ENCODE measurements at regions not wholly inside any gene's neighbourhood (a gene's known extent, or its start where the extent isn't known, plus 50 kb on each side); places are given as distances from the start of the nearest gene placed in this dataset.

GRCh38 chr2:16140771-16141640 is 200.7 kb downstream of the MYCN start:
- no peak for TF ChIP-seq POLR2AphosphoS5 (IDR thresholded peaks at IDR 0.05; ENCODE audit: insufficient read depth in 1 of 2, low read depth in 1 of 2)
- no peak for TF ChIP-seq POLR2A (IDR thresholded peaks at IDR 0.05)
- no peak for TF ChIP-seq CTCF (IDR thresholded peaks at IDR 0.05)

GRCh38 chr2:16139663-16140615 is 199.6 kb downstream of the MYCN start:
- Histone ChIP-seq H3K36me3 (no peaks in the 10 kb centered on the region), H3K27ac (no peak overlapping the region), H3K9me3 (no peaks in the 10 kb centered on the region), H3K4me1 (no peaks in the 10 kb centered on the region), H3K4me3 (no peak overlapping the region), H3K27me3 (no peaks in the 10 kb centered on the region)
- peak in 1 of 2 donors; percentile 28 for DNase-seq (ENCODE audit: extremely low spot score in 2 of 2)
- intact Hi-C loops (cut with DNase I): no loop called here
- TF ChIP-seq POLR2A (IDR thresholded peaks at IDR 0.05) (no peak), CTCF (IDR thresholded peaks at IDR 0.05) (no peak)

More at GRCh38 chr2:16140771-16141640, 200.7 kb downstream of the MYCN start:
- H3K27ac ChIP-seq: no peak overlapping the region
- H3K27me3 ChIP-seq: no peaks in the 10 kb centered on the region
- no peak overlapping the region for H3K4me3 ChIP-seq
- H3K9me3 ChIP-seq: no peaks in the 10 kb centered on the region
- intact Hi-C loops (cut with DNase I): no loop called here
- no peaks in the 10 kb centered on the region for H3K36me3 ChIP-seq
- H3K4me1 ChIP-seq: no peaks in the 10 kb centered on the region
- DNase-seq (ENCODE audit: extremely low spot score in 2 of 2): peak; percentile 60 to 67

- Histone ChIP-seq H3K27me3 (no peaks in the 10 kb centered on the region), H3K9me3 (no peaks in the 10 kb centered on the region), H3K27ac (no peak overlapping the region), H3K4me1 (no peaks in the 10 kb centered on the region), H3K4me3 (no peak overlapping the region), H3K36me3 (no peaks in the 10 kb centered on the region)
- intact Hi-C loops (cut with DNase I): no loop called here
- peak; percentile 34 to 54 for DNase-seq (ENCODE audit: extremely low spot score in 2 of 2)
- TF ChIP-seq CTCF (IDR thresholded peaks at IDR 0.05): no peak
- no peak for TF ChIP-seq POLR2AphosphoS5 (IDR thresholded peaks at IDR 0.05; ENCODE audit: insufficient read depth in 1 of 2, low read depth in 1 of 2)
- no peak for TF ChIP-seq POLR2A (IDR thresholded peaks at IDR 0.05)
Measured at GRCh38 chr2:16138811-16139662, 198.7 kb downstream of the MYCN start.

- no peak for TF ChIP-seq POLR2A (IDR thresholded peaks at IDR 0.05)
- intact Hi-C loops (cut with DNase I): no loop called here
Measured at GRCh38 chr2:16137080-16137755, 196.9 kb downstream of the MYCN start.

More at GRCh38 chr2:16137080-16137755, 196.9 kb downstream of the MYCN start:
- DNase-seq (ENCODE audit: extremely low spot score in 2 of 2): peak; percentile 22 to 84
- Histone ChIP-seq H3K27ac (no peak overlapping the region), H3K27me3 (no peaks in the 10 kb centered on the region), H3K4me1 (no peaks in the 10 kb centered on the region), H3K9me3 (no peaks in the 10 kb centered on the region), H3K36me3 (no peaks in the 10 kb centered on the region), H3K4me3 (no peak overlapping the region)
